Superior temporal gyrus (tissue), 1 donor: ENCODE measurements at regions not wholly inside any gene's neighbourhood (a gene's known extent, or its start where the extent isn't known, plus 50 kb on each side); places are given as distances from the start of the nearest gene placed in this dataset.

Experiments
- DNase-seq: peaks from one replicate; pipeline ENCODE4 v3.0.0-alpha.2; 2016; ENCODE audit errors: extremely low spot score

DNA sequence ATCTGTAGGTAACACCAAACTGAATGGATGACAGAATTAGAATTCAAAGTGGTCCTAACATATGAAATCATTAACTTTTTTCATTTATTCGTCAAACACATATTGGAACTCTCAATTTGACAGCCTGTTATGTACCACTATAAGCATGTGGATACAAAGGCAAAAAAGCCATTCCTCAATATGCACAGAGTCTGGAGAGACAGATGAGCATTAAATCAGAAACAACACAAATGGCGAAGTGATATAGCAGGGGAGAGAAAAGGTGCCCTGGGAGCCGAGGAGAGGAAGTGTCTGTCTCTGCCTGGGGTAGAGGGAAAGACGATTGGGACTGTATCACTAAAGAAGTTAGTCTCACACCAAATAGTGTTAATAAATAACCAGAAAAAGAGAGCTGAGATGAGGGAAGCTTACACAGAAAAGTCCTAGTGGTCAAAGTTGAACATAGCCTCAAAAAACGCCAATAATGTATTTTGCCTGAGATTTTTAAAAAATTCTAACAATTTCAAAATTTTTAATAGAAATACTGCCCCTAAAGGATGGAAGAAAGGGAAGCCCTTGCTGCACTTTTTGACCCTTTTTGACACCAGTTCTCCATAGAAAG lies 417.5 kb downstream of the TUSC7 start:
- no peak for DNase-seq

DNA sequence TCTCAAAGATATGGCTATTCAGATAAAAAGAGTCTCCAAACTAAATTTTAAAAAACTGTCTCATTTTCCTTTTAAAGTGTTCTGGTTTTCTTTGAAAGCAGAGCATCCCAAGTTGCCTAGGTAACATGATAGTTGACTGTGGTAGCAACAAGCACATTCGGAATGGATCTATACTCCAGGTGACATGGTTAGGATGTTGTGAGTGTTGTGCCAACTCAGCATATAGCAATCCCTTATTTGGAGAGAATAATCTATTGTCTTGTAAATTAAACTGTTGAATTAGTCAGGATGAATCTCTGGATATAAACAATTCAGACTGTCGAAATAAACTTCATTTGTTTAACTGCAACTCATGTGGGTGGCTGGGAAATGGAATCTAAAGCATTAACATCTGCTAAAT lies 418.6 kb downstream of the TUSC7 start:
- DNase-seq = no peak

DNA sequence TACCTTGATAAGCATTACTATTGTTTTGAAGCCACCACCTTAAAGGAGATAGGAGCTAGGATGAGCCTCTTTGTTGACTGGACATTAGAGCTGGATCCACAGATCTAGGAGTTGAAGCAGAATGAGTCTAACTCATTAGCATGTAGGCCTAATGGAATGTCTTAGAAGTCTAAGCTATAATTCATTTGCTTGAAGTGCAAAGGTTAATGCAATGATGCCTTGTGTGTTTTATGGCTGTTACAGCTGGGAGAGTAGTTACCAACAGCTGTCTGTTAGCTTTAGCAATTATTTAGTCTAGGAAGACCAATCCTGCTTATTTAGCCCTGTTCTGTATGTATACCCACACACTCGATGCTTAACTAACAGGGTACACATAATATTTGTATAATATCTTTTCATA lies 419.3 kb downstream of the TUSC7 start:
- no peak for DNase-seq

DNA sequence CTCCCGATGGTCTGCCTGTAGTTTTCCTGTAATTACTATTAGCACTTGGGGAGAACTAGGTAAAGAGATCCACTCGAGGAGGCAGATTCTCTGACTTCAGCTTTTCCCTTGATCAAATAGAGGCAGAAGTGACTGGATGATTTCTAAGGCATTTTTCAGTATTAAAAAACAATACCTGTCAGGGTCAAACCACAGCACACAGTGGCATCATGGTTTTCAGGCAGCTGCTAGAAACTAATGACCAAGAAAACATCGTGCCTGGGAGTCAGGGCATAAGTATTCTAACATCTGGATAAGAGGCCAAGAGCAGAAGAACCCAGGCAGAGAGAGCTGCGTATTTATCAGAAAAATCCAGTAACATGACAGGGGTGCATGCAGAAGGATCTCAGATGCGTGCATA lies 419.9 kb downstream of the TUSC7 start:
- DNase-seq = no peak

- DNase-seq = no peak
These were observed 420.6 kb downstream of the TUSC7 start for GRCh38 chr3:117130222-117130621.

DNA sequence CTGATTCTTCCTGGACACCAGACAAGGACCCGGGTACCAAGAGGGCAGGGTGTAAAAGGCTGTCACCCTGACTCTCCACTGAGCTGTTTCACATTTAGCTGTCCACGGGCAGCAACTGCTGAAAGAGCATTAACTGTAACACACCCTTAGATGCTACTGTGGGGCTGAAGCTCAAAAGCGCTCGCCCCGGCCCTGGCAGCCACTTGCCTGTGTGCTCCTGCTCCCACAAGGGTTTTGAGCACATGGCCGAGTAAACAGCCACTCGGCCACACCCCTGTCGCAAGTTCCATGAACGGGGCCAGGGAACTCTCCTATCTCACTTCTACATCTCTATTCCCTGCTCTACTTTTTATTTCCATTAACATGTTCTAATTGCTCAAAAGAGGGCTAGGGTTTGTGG lies 421.7 kb downstream of the TUSC7 start:
- no peak for DNase-seq

GRCh38 chr3:117133066-117133465 lies 423.5 kb downstream of the TUSC7 start:
- no peak for DNase-seq

DNA sequence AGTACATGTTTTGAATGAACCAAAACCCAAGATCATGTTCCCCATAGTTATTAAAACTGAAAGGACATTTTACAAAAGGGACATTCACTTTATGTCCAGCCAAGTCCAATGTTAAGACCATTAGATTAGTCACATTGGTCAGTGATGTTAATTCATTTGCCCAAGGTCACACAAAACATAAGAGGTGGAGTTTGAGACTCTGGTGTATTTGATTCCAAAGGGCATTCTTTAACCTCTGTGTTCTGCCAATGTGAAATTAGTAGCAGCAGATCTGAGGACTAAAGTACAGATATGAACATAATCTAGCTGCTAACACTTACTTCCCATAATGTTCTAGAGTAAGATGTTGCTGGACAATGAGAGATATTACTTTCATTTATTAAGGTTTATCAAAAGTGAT lies 425.6 kb downstream of the TUSC7 start:
- DNase-seq = no peak

DNA sequence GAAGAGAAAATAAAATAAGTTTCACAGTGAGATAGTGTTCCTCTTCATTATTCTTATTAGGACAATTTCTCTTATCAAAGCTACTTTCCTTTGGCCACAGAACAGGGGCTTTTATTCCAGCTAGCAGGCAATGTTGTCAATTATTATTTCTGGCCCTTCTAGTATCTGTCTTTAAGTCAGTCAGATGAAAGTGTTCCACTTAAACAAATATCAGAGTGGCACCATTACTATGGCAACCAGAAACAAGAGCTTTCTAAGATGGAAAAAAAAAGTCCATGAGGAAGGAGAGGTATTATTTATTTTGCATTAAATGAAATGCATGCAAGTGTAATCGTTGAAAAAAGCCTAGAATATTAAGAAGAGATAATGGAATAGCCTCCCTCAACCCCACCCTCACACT lies 426.4 kb downstream of the TUSC7 start:
- no peak for DNase-seq

GRCh38 chr3:117137065-117137464 lies 427.5 kb downstream of the TUSC7 start:
- no peak for DNase-seq

GRCh38 chr3:117139681-117140080 lies 430.1 kb downstream of the TUSC7 start:
- no peak for DNase-seq

- DNase-seq = no peak
These were observed 432.2 kb downstream of the TUSC7 start for GRCh38 chr3:117141812-117142211.

GRCh38 chr3:117144853-117145252 lies 435.3 kb downstream of the TUSC7 start:
- peak; percentile 61 for DNase-seq

GRCh38 chr3:117145677-117146076 lies 436.1 kb downstream of the TUSC7 start:
- DNase-seq = no peak

- no peak for DNase-seq
These were observed 437.0 kb downstream of the TUSC7 start for GRCh38 chr3:117146571-117146970.

GRCh38 chr3:117149584-117149983 lies 440.0 kb downstream of the TUSC7 start:
- DNase-seq = no peak

DNA sequence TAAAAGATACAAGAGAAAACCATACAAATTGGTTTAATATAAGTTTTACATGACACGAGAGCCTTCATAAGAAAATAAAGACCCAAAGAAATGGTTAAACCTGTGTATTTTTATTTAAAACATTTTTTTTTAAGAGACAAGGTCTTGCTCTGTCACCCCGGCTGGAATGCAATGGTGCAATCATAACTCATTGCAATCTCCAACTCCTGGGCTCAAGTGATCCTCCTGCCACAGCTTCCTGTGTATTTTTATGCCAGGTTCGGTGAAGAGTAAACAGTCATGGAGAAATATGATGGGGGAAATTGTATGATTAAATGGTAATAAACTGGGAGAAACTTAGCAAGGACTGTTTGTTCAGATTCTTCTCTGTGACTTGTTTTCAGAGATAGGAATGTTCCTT lies 441.0 kb downstream of the TUSC7 start:
- DNase-seq = no peak

GRCh38 chr3:117160176-117160575 lies 450.6 kb downstream of the TUSC7 start:
- DNase-seq = no peak

DNA sequence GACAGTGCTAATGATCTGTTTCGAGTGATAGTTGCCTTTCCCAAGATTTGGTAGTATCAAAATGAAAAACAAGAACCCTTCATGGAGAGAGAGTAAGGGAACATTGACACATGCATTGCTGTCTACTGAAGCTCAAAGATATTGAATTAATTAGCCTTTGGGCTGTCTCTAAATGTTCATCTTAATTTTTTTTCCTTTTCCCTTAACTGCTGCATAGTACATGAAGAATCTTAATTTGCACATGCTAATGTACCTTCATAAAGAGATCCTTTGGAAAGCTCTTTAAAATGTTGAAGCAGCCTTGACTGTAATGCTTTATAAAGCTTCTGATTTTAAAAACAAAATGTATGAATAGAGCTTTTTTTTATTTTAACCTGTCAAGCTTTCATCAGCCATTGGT lies 452.2 kb downstream of the TUSC7 start:
- DNase-seq = no peak

- DNase-seq = no peak
These were observed 455.6 kb downstream of the TUSC7 start for GRCh38 chr3:117165176-117165575.

- no peak for DNase-seq
These were observed 456.0 kb downstream of the TUSC7 start for GRCh38 chr3:117165601-117166051.

DNA sequence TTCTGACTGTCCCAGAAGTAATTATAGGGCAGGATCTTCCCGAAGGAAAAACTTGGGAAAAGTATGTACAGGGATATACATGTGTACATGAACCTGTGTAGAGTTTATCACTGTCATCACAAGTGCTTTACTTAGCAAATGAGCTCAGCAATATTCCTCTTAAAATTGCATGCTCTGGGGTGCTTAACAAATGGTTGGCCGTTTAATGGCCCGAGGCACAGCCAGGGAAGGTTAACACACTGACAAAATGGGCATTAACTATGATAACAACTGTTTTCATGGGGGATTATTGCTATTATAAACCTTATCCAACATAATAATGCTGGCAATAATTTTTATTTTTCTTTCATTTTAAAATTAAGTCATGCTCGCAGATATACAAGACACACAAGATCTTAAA lies 459.3 kb downstream of the TUSC7 start:
- DNase-seq = no peak

DNA sequence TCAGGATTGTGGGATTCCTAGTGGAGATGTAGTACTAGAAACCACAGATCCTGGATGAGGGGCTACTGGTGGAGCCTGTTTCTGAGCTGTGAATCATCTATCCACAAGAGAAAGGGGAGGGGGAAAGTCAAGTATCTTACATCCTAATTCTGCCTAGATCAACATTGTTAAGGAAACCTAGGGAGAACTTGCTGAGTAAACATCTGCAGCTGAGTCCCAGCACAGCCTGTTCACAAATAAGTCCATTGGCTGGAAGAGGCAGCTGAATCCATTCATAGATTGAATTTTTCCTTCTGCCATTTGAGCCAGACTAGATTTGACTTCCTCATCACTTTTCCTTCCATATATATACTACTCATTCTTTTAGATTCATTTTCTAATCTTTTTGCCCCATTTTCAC lies 460.5 kb downstream of the TUSC7 start:
- DNase-seq = no peak

DNA sequence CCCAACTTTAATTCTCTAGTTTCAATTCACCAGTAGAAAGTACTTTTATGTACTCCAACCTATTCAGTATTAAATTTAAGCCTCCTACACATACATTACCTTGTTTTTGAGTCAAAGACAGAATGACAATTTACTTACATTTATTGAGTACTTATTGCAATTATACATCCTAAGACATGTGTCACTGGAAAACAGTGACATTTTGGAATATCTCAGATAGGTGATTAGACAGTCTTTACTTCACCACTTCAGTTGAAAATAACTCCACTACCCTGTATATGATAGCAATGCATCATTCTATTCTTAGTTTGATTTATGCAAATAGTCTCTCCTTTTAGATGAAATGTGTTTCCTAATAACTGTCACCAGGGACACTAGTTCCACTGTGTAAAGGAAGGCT lies 461.5 kb downstream of the TUSC7 start:
- DNase-seq = no peak
